Spleen (tissue), 11 donors: ENCODE measurements at regions not wholly inside any gene's neighbourhood (a gene's known extent, or its start where the extent isn't known, plus 50 kb on each side); places are given as distances from the start of the nearest gene placed in this dataset.

Source experiments
- DNase-seq: peaks from one replicate; pipeline ENCODE4 v3.0.0-alpha.2; 2020
- H3K27ac ChIP-seq, 8 donors: fragments of 200-600 bp; sonication (generic) in 7 of 8; 1 replicate in 4 of 8; 2 replicates in 4 of 8; pipeline versions ENCODE4 v1.5.0 to v1.8.0; 2016 to 2021; ENCODE audit warnings: inconsistent platforms in 4 of 8, mild to moderate bottlenecking in 4 of 8, moderate library complexity in 1 of 8
- H3K27me3 ChIP-seq, 7 donors: fragments of 200-600 bp; sonication (generic) in 6 of 7; replicated peaks in 1 of 7; 1 replicate in 4 of 7; 2 replicates in 3 of 7; pipeline versions ENCODE4 v1.5.0 to v1.8.0; 2016 to 2021; ENCODE audit warnings: inconsistent platforms in 3 of 7, mild to moderate bottlenecking in 1 of 7
- H3K36me3 ChIP-seq, 6 donors: fragments of 200-600 bp; sonication (generic) in 5 of 6; 1 replicate in 4 of 6; 2 replicates in 2 of 6; pipeline versions ENCODE4 v1.5.0 to v1.8.0; 2016 to 2021; ENCODE audit warnings: inconsistent platforms in 2 of 6
- H3K4me1 ChIP-seq, 6 donors: fragments of 200-600 bp; sonication (generic) in 5 of 6; 1 replicate in 3 of 6; 2 replicates in 3 of 6; pipeline versions ENCODE4 v1.5.0 to v1.8.0; 2016 to 2021; ENCODE audit warnings: inconsistent platforms in 3 of 6
- H3K4me3 ChIP-seq, 8 donors: fragments of 200-600 bp; sonication (generic) in 7 of 8; 1 replicate in 4 of 8; 2 replicates in 4 of 8; pipeline versions ENCODE4 v1.5.0 to v1.8.0; 2016 to 2021; ENCODE audit warnings: inconsistent platforms in 4 of 8, mild to moderate bottlenecking in 4 of 8, moderate library complexity in 2 of 8
- H3K9me3 ChIP-seq, 8 donors: fragments of 200-600 bp; sonication (generic) in 7 of 8; 1 replicate in 4 of 8; 2 replicates in 4 of 8; pipeline versions ENCODE4 v1.5.0 to v1.8.0; 2016 to 2021; ENCODE audit warnings: inconsistent platforms in 4 of 8
- POLR2A ChIP-seq, 3 donors: fragments of 450-650 bp; IDR thresholded peaks; one replicate each; pipeline ENCODE4 v1.5.1; 2017; ENCODE audit warnings: antibody characterized with exemption in 3 of 3, mild to moderate bottlenecking in 1 of 3
- POLR2AphosphoS5 ChIP-seq, 3 donors: sonication (generic); formaldehyde crosslinking; IDR thresholded peaks; one replicate each; pipeline ENCODE4 v1.5.1; 2017; ENCODE audit warnings: antibody characterized with exemption in 3 of 3
- WGBS, 5 donors: extraction: QIAGEN DNeasy Blood & Tissue Kit in 3 of 5; methylation state at CpG; one replicate each; pipeline versions ENCODE4 v1.1.5 to v1.1.7; 2013 to 2018; 5-methylcytosine and 5-hydroxymethylcytosine counted together
- intact Hi-C: fragments of 100-400 bp; cut with DNase I; formaldehyde crosslinking; loops from one replicate; pipeline ENCODE4 v1.15.0; 2023; ENCODE audit warnings: low total_unique reads
- TF ChIP-seq, protein P1 (sequence below), 11 experiments: fragments of 200-600 bp in 7 of 11; fragments of 450-650 bp in 4 of 11; sonication (generic) in 4 of 11; IDR thresholded peaks in 8 of 11; conservative IDR thresholded peaks in 3 of 11; 1 replicate in 7 of 11; 2 replicates in 4 of 11; pipeline versions ENCODE4 v1.4.0 to v1.8.0; 2016 to 2021; ENCODE audit warnings: antibody characterized with exemption in 11 of 11, inconsistent platforms in 4 of 11, mild to moderate bottlenecking in 1 of 11
- donor health status: healthy with polysubstance abuse.
- donor health status: DM: no; HTN: no; CAD: no; lungs with moderate emphysema.
- donor health status: DM: no; HTN: no; CAD: no.
- donor health status: Bipolar disorder and iron deficiency.
- donor health status: healthy.
- donor health status: DM: no; HTN: no; CAD: no.
- donor health status: DM: yes; HTN: yes; CAD: no.

DNA sequence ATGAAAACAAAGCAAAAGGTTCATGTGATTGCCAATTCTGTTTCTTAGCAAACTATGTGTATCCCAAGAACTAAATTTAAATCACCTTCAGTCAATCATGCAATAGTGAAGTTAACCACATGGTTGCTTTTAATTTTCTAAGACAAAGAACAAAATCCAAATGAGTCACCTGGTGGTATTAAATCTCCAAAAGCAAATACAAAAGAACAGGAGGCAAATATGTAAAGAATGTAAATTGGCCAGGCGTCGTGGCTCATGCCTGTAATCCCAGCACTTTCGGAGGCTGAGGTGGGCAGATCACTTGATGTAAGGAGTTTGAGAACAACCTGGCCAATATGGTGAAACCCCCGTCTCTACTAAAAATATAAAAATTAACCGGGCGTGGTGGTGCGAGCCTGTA is 54.2 kb upstream of the PIK3R4 start:
- no peak for DNase-seq
- Histone ChIP-seq H3K27ac (no peak overlapping the region), H3K36me3 (no peaks in the 10 kb centered on the region), H3K27me3 (peaks cover 0 to 9% (median 0%) of the 10 kb centered on the region in 7 donors), H3K4me1 (no peaks in the 10 kb centered on the region), H3K9me3 (peaks cover 0 to 12% (median 2%) of the 10 kb centered on the region in 8 donors), H3K4me3 (no peak overlapping the region)
- TF ChIP-seq POLR2A (IDR thresholded peaks at IDR 0.05) (no peak), POLR2AphosphoS5 (IDR thresholded peaks at IDR 0.05) (no peak)
- TF ChIP-seq, protein P1, sequence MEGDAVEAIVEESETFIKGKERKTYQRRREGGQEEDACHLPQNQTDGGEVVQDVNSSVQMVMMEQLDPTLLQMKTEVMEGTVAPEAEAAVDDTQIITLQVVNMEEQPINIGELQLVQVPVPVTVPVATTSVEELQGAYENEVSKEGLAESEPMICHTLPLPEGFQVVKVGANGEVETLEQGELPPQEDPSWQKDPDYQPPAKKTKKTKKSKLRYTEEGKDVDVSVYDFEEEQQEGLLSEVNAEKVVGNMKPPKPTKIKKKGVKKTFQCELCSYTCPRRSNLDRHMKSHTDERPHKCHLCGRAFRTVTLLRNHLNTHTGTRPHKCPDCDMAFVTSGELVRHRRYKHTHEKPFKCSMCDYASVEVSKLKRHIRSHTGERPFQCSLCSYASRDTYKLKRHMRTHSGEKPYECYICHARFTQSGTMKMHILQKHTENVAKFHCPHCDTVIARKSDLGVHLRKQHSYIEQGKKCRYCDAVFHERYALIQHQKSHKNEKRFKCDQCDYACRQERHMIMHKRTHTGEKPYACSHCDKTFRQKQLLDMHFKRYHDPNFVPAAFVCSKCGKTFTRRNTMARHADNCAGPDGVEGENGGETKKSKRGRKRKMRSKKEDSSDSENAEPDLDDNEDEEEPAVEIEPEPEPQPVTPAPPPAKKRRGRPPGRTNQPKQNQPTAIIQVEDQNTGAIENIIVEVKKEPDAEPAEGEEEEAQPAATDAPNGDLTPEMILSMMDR (IDR thresholded peaks at IDR 0.05 in 8 of 11, conservative IDR thresholded peaks at IDR 0.05 in 3 of 11) = no peak
- WGBS, 5 donors = 88 to 97% (median 92%) methylated on average over 7 of the region's 7 CpGs
- intact Hi-C loops = no loop called here

DNA sequence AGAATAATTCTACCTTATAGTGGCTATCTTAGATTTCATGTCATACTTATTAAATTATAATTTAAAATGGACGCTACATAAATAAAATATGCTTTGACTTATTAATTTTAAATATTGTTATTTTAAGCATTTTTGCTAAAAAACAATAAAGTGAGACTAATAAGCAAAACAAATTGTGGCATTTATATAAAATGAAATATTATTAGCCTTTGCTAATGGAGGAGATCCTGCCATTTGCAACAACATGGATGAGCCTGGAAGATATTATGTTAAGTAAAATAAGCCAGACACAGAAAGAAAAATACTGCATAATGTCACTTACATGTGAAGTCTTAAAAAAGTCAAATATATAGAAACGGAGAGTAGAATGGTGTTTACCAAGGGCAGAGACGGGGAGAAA is 54.8 kb upstream of the PIK3R4 start:
- H3K27ac ChIP-seq = no peak overlapping the region
- intact Hi-C loops = no loop called here
- H3K27me3 ChIP-seq = peaks cover 0 to 9% (median 0%) of the 10 kb centered on the region in 7 donors
- TF ChIP-seq, protein P1 (IDR thresholded peaks at IDR 0.05 in 8 of 11, conservative IDR thresholded peaks at IDR 0.05 in 3 of 11) = no peak
- no peak for TF ChIP-seq POLR2A (IDR thresholded peaks at IDR 0.05)
- TF ChIP-seq POLR2AphosphoS5 (IDR thresholded peaks at IDR 0.05) = no peak
- H3K36me3 ChIP-seq = no peaks in the 10 kb centered on the region
- no peak overlapping the region for H3K4me3 ChIP-seq
- H3K9me3 ChIP-seq = peaks cover 0 to 12% (median 2%) of the 10 kb centered on the region in 8 donors
- DNase-seq = no peak
- WGBS, 5 donors = 87 to 98% (median 93%) methylated on average over 3 of the region's 3 CpGs
- no peaks in the 10 kb centered on the region for H3K4me1 ChIP-seq

DNA sequence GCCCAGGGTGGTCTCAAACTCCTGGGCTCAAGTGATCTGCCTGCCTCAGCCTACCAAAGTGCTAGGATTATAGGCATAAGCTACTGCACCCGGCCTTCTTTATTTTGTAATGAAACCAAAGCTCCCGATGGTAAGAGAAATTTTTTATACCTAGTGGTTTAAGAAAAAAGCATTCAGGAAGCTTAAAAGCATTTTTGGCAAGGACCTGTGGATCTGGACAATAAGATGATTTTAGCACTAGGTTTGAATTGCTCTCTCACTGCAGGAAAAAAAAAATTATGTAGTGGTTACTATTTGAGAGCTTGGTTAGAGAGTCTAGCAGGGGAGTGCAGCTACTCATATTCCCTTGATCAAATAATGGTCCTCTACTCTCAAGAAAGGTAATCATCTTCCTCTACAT is 64.9 kb upstream of the PIK3R4 start:
- TF ChIP-seq POLR2AphosphoS5 (IDR thresholded peaks at IDR 0.05) (no peak), POLR2A (IDR thresholded peaks at IDR 0.05) (no peak)
- TF ChIP-seq, protein P1 (IDR thresholded peaks at IDR 0.05 in 8 of 11, conservative IDR thresholded peaks at IDR 0.05 in 3 of 11) = no peak
- Histone ChIP-seq H3K4me1 (no peaks in the 10 kb centered on the region), H3K9me3 (peaks cover 0 to 13% (median 0%) of the 10 kb centered on the region in 8 donors), H3K27ac (no peak overlapping the region), H3K36me3 (no peaks in the 10 kb centered on the region), H3K27me3 (no peaks in the 10 kb centered on the region), H3K4me3 (no peak overlapping the region)
- WGBS, 5 donors = 48 to 60% (median 52%) methylated on average over 2 of the region's 2 CpGs
- no peak for DNase-seq
- intact Hi-C loops = no loop called here

DNA sequence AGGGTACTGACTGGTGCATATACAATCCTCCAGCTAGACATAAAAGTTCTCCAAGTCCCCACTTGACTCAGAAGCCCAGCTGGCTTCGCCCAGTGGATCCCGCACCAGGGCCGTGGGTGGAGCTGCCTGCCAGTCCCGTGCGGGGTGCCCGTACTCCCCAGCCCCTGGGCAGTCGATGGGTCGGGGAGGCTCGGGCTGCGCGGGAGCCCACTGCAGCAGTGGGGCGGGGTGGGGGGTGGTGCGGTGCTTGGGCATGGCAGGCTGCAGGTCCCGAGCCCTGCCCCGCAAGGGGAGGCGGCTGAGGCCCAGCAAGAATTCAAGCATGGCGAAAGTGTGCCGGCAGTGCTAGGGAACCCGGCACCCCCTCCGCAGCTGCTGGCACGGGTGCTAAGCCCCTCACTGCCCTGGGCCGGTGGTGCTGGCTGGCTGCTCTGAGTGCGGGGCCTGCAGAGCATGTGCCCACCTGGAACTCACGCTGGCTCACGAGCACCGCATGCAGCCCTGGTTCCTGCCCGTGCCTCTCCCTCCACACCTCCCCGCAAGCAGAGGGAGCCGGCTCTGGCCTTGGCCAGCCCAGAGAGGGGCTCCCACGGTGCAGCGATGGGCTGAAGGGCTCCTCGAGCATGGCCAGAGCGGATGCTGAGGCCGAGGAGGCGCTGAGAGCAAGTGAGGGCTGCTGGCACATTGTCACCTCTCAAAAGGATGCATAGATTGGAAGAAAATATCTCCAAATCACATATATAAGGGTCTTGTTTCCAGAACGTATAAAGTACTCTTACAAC is 68.3 kb upstream of the PIK3R4 start:
- Histone ChIP-seq H3K9me3 (peaks cover 0 to 13% (median 0%) of the 10 kb centered on the region in 8 donors), H3K4me1 (no peaks in the 10 kb centered on the region), H3K27me3 (no peaks in the 10 kb centered on the region), H3K27ac (no peak overlapping the region), H3K36me3 (no peaks in the 10 kb centered on the region), H3K4me3 (no peak overlapping the region)
- WGBS, 5 donors = 91 to 95% (median 93%) methylated on average over 21 to 36 of the region's 36 CpGs
- no peak for DNase-seq
- intact Hi-C loops = no loop called here
- TF ChIP-seq, protein P1 (IDR thresholded peaks at IDR 0.05 in 8 of 11, conservative IDR thresholded peaks at IDR 0.05 in 3 of 11) = no peak
- TF ChIP-seq POLR2A (IDR thresholded peaks at IDR 0.05) = no peak
- no peak for TF ChIP-seq POLR2AphosphoS5 (IDR thresholded peaks at IDR 0.05)
